ENCODE measurements at regions not wholly inside any gene's neighbourhood (a gene's known extent, or its start where the extent isn't known, plus 50 kb on each side); places are given as distances from the start of the nearest gene placed in this dataset.

GRCh38 chr7:19623676-19624075 lies 85.2 kb downstream of the POLR1F start:
- CTCF ChIA-PET, result no interaction called here
- no peak for DNase-seq
- Mint-ChIP-seq H3K4me3 (no peak overlapping the region), H3K4me1 (ENCODE audit: low read depth) (no peaks in the 10 kb centered on the region), H3K27me3 (ENCODE audit: low read depth) (peaks cover 2% of the 10 kb centered on the region), H3K27ac (no peak overlapping the region), H3K9me3 (no peaks in the 10 kb centered on the region), H3K36me3 (ENCODE audit: low read depth) (no peaks in the 10 kb centered on the region)
- intact Hi-C loops (cut with micrococcal nuclease), result no loop called here

DNA sequence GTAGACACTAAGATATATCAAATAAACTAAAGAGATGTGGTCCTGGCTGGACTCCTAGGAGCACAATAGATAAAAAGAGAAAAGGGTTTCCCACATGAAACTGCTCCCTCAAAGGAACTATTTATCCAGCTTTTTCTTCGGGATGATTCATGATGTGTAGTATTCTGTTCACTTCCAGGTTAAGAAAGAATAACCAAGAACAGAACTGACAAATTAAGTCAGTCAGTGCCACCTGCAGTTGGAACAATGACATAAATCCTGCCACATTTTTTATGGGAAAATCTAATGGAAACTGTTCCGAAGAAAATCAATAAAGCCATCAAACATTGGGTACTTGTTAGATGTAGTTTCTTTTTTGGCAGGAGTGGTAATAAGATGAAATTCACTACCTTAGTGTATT lies 87.1 kb downstream of the POLR1F start:
- H3K27ac Mint-ChIP-seq, result no peak overlapping the region
- intact Hi-C loops (cut with micrococcal nuclease), result no loop called here
- no peaks in the 10 kb centered on the region for H3K9me3 Mint-ChIP-seq
- no peak overlapping the region for H3K4me3 Mint-ChIP-seq
- CTCF ChIA-PET, result interaction anchor here (0.6 kb wide), 1 partner anchor 8 kb away, joined by 3 read pairs; no protein-coding TSS in a partner anchor
- peaks cover 2% of the 10 kb centered on the region for H3K27me3 Mint-ChIP-seq (ENCODE audit: low read depth)
- no peak for DNase-seq
- H3K36me3 Mint-ChIP-seq (ENCODE audit: low read depth), result no peaks in the 10 kb centered on the region
- no peaks in the 10 kb centered on the region for H3K4me1 Mint-ChIP-seq (ENCODE audit: low read depth)

DNA sequence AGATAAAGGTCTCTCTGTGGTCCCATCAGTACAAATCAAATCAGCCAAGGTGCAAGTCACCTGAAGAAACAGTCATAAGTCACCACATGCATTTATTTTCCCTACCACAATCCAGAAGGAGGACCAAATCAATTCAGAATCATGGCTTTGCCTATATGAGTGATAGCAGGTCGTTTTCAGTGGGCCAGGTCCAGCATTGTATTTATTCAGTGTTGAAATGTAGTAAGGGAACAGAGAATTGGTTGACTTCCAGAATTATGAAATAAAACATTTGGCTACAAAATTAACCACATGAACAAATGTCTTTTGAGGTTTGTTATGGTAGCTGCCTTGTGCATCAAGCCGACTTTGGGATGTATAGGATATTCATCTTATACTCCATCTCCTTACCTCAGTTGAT lies 88.4 kb downstream of the POLR1F start:
- no peaks in the 10 kb centered on the region for H3K9me3 Mint-ChIP-seq
- H3K27me3 Mint-ChIP-seq (ENCODE audit: low read depth), result no peaks in the 10 kb centered on the region
- H3K4me3 Mint-ChIP-seq, result no peak overlapping the region
- intact Hi-C loops (cut with micrococcal nuclease), result no loop called here
- no peak for DNase-seq
- CTCF ChIA-PET, result interaction anchor here (0.6 kb wide), 1 partner anchor 35 kb away, joined by 5 read pairs; no protein-coding TSS in a partner anchor
- H3K36me3 Mint-ChIP-seq (ENCODE audit: low read depth), result no peaks in the 10 kb centered on the region
- H3K27ac Mint-ChIP-seq, result no peak overlapping the region
- no peaks in the 10 kb centered on the region for H3K4me1 Mint-ChIP-seq (ENCODE audit: low read depth)

- Mint-ChIP-seq H3K27me3 (ENCODE audit: low read depth) (no peaks in the 10 kb centered on the region), H3K4me1 (ENCODE audit: low read depth) (no peaks in the 10 kb centered on the region), H3K27ac (no peak overlapping the region), H3K36me3 (ENCODE audit: low read depth) (no peaks in the 10 kb centered on the region), H3K4me3 (no peak overlapping the region), H3K9me3 (no peaks in the 10 kb centered on the region)
- CTCF ChIA-PET, result no interaction called here
- DNase-seq, result no peak
- intact Hi-C loops (cut with micrococcal nuclease), result no loop called here
Observed at GRCh38 chr7:19619122-19619521, 89.7 kb downstream of the POLR1F start.

GRCh38 chr7:19617901-19618300 lies 90.9 kb downstream of the POLR1F start:
- no peak overlapping the region for H3K27ac Mint-ChIP-seq
- H3K27me3 Mint-ChIP-seq (ENCODE audit: low read depth), result no peaks in the 10 kb centered on the region
- H3K9me3 Mint-ChIP-seq, result no peaks in the 10 kb centered on the region
- H3K4me3 Mint-ChIP-seq, result no peak overlapping the region
- H3K36me3 Mint-ChIP-seq (ENCODE audit: low read depth), result no peaks in the 10 kb centered on the region
- no peaks in the 10 kb centered on the region for H3K4me1 Mint-ChIP-seq (ENCODE audit: low read depth)
- no peak for DNase-seq
- intact Hi-C loops (cut with micrococcal nuclease), result no loop called here
- CTCF ChIA-PET, result no interaction called here

- intact Hi-C loops (cut with micrococcal nuclease), result no loop called here
- H3K4me3 Mint-ChIP-seq, result no peak overlapping the region
- CTCF ChIA-PET, result no interaction called here
Observed at GRCh38 chr7:19610194-19610943, 98.5 kb downstream of the POLR1F start.

GRCh38 chr7:19589446-19589845 lies 119.4 kb downstream of the POLR1F start:
- no peak overlapping the region for H3K27ac Mint-ChIP-seq
- intact Hi-C loops (cut with micrococcal nuclease), result no loop called here
- peaks cover 21% of the 10 kb centered on the region for H3K9me3 Mint-ChIP-seq
- no peaks in the 10 kb centered on the region for H3K36me3 Mint-ChIP-seq (ENCODE audit: low read depth)
- no peaks in the 10 kb centered on the region for H3K27me3 Mint-ChIP-seq (ENCODE audit: low read depth)
- DNase-seq, result no peak
- no peak overlapping the region for H3K4me3 Mint-ChIP-seq
- no peaks in the 10 kb centered on the region for H3K4me1 Mint-ChIP-seq (ENCODE audit: low read depth)
- CTCF ChIA-PET, result no interaction called here

More at GRCh38 chr7:19610194-19610943, 98.5 kb downstream of the POLR1F start:
- DNase-seq, result no peak
- H3K36me3 Mint-ChIP-seq (ENCODE audit: low read depth), result no peaks in the 10 kb centered on the region
- H3K9me3 Mint-ChIP-seq, result no peaks in the 10 kb centered on the region
- H3K27me3 Mint-ChIP-seq (ENCODE audit: low read depth), result no peaks in the 10 kb centered on the region
- no peaks in the 10 kb centered on the region for H3K4me1 Mint-ChIP-seq (ENCODE audit: low read depth)
- H3K27ac Mint-ChIP-seq, result no peak overlapping the region

DNA sequence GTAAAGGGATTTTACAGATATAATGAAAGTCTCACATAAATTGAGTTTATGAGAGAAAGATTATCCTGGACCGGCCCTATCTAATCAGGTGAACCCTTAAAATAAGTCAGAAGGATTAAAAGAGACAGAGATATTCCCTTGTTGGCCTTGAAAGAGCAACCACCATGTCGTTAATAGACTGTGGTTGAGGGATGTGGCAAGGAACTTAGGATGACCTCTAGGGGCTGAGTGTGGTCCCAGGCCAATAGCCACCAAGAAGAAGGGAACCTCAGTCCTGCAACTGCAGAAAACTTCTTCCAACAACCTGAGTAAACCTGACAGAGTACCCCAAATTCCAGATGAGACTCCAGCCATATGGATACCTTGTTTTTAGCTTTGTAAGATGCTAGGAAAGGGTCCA lies 121.5 kb downstream of the POLR1F start:
- DNase-seq, result no peak
- intact Hi-C loops (cut with micrococcal nuclease), result no loop called here
- H3K27me3 Mint-ChIP-seq (ENCODE audit: low read depth), result no peaks in the 10 kb centered on the region
- H3K4me1 Mint-ChIP-seq (ENCODE audit: low read depth), result no peaks in the 10 kb centered on the region
- H3K36me3 Mint-ChIP-seq (ENCODE audit: low read depth), result no peaks in the 10 kb centered on the region
- H3K4me3 Mint-ChIP-seq, result no peak overlapping the region
- no peak overlapping the region for H3K27ac Mint-ChIP-seq
- CTCF ChIA-PET, result no interaction called here
- peaks cover 12% of the 10 kb centered on the region for H3K9me3 Mint-ChIP-seq

DNA sequence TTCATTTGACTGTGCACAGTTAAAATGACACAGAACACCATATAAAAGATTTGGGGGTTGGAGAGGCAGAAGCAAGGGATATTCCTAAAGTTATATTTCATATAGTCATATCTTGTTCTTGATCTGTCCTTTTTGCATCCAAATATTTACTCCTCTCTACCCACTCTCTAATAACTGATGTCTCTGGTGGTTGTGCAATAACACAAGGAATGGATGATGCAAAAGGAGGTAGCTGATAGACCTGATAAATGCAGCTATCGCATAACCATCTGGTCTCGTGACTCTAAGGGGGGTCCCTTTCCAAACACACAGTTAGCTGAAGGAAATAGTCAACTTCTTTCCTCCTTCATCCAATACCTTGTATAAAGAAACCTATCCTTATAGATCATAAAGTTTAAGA lies 123.1 kb downstream of the POLR1F start:
- DNase-seq, result no peak
- H3K4me3 Mint-ChIP-seq, result no peak overlapping the region
- peaks cover 3% of the 10 kb centered on the region for H3K9me3 Mint-ChIP-seq
- CTCF ChIA-PET, result no interaction called here
- H3K27me3 Mint-ChIP-seq (ENCODE audit: low read depth), result no peaks in the 10 kb centered on the region
- no peaks in the 10 kb centered on the region for H3K4me1 Mint-ChIP-seq (ENCODE audit: low read depth)
- intact Hi-C loops (cut with micrococcal nuclease), result no loop called here
- H3K36me3 Mint-ChIP-seq (ENCODE audit: low read depth), result no peaks in the 10 kb centered on the region
- H3K27ac Mint-ChIP-seq, result no peak overlapping the region

DNA sequence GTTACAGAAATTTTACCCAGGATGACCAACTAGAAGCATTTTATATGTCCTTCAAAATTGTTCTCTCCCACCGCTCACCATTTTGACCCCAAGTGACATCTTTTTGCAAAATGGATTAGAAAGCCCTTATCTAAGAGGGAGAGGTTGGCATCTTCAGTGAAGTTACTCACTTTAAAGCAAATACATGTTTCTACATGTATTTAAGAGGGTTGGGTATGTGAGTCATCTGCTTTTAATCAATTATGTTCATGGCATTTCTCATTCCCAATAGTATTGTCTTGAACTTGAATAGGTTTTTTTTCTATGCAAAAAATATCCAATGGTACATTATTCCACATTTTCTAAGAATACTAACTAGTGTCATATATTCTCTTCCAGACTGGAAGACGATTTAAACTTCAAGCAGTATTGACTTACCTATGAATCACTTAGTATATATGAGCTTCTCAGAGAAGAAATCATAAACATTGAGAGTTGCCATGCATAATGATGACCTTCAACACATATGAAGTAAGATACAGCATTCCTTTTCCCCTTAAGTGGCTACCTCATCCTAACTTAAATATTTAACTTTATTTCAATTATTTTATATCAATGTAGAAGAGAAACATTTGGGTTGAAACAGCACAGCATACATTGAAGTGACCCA lies 132.8 kb downstream of the POLR1F start:
- CTCF ChIA-PET, result no interaction called here
- H3K4me3 Mint-ChIP-seq, result no peak overlapping the region
- no peaks in the 10 kb centered on the region for H3K36me3 Mint-ChIP-seq (ENCODE audit: low read depth)
- no peaks in the 10 kb centered on the region for H3K27me3 Mint-ChIP-seq (ENCODE audit: low read depth)
- no peaks in the 10 kb centered on the region for H3K9me3 Mint-ChIP-seq
- no peak for DNase-seq
- H3K4me1 Mint-ChIP-seq (ENCODE audit: low read depth), result no peaks in the 10 kb centered on the region
- no peak overlapping the region for H3K27ac Mint-ChIP-seq
- intact Hi-C loops (cut with micrococcal nuclease), result no loop called here

- no peak for DNase-seq
- intact Hi-C loops (cut with micrococcal nuclease), result no loop called here
- Mint-ChIP-seq H3K9me3 (no peaks in the 10 kb centered on the region), H3K36me3 (ENCODE audit: low read depth) (no peaks in the 10 kb centered on the region), H3K4me1 (ENCODE audit: low read depth) (no peaks in the 10 kb centered on the region), H3K27ac (no peak overlapping the region), H3K4me3 (no peak overlapping the region), H3K27me3 (ENCODE audit: low read depth) (no peaks in the 10 kb centered on the region)
- CTCF ChIA-PET, result no interaction called here
Observed at GRCh38 chr7:19574131-19574530, 134.7 kb downstream of the POLR1F start.

DNA sequence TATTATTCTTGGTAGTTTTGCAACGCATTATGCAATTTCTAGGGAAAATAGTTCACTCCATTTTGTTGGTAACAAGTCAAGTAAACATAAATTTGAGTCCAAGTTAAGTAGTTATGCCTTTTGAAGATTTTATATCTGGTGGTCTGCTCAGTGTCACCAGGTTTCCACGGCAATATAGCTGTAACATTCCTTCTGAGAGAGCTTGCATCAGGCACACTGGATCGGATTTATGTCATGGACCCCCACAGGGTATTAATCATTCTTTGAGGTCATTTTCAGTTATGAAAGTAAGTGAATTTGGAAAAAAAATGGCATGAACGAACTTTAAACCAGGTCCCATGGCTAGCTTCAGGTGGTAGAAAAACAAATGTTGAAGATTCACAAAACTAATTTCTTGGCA lies 136.3 kb downstream of the POLR1F start:
- no peaks in the 10 kb centered on the region for H3K27me3 Mint-ChIP-seq (ENCODE audit: low read depth)
- H3K4me3 Mint-ChIP-seq, result no peak overlapping the region
- intact Hi-C loops (cut with micrococcal nuclease), result no loop called here
- H3K27ac Mint-ChIP-seq, result no peak overlapping the region
- no peaks in the 10 kb centered on the region for H3K9me3 Mint-ChIP-seq
- no peaks in the 10 kb centered on the region for H3K36me3 Mint-ChIP-seq (ENCODE audit: low read depth)
- DNase-seq, result no peak
- CTCF ChIA-PET, result no interaction called here
- H3K4me1 Mint-ChIP-seq (ENCODE audit: low read depth), result no peaks in the 10 kb centered on the region

- Mint-ChIP-seq H3K4me3 (no peak overlapping the region), H3K9me3 (peaks cover under 1% of the 10 kb centered on the region)
- CTCF ChIA-PET, result no interaction called here
Observed at GRCh38 chr7:19567011-19567410, 141.8 kb downstream of the POLR1F start.

More at GRCh38 chr7:19567011-19567410, 141.8 kb downstream of the POLR1F start:
- no peaks in the 10 kb centered on the region for H3K27me3 Mint-ChIP-seq (ENCODE audit: low read depth)
- no peaks in the 10 kb centered on the region for H3K36me3 Mint-ChIP-seq (ENCODE audit: low read depth)
- H3K27ac Mint-ChIP-seq, result no peak overlapping the region
- intact Hi-C loops (cut with micrococcal nuclease), result no loop called here
- DNase-seq, result no peak
- no peaks in the 10 kb centered on the region for H3K4me1 Mint-ChIP-seq (ENCODE audit: low read depth)

Measured in activated naive CD4-positive, alpha-beta T cell treated with anti-CD3 and anti-CD28 coated beads for 36 hours (primary cell).